ENCODE measurements at regions not wholly inside any gene's neighbourhood (a gene's known extent, or its start where the extent isn't known, plus 50 kb on each side); places are given as distances from the start of the nearest gene placed in this dataset.

DNA sequence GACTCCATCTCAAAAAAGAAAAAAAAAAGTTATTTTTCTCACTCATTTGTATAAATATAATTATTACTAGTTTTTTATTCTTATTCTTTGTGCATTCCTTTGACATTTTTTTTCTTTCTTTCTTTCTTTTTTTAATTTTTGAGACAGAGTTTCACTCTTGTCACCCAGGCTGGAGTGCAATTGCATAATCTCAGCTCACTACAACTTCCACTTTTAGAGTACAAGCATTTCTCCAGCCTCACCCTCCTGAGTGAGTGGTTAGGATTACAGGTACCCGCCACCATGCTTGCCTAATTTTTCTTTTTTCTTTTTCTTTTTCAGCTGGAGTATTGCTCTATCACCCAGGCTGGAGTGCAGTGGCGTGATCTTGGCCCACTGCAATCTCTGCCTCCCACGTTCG lies 51.4 kb upstream of the JARID2 start:
- no peak for DNase-seq
